Colonic mucosa (tissue), 4 donors: ENCODE measurements at regions not wholly inside any gene's neighbourhood (a gene's known extent, or its start where the extent isn't known, plus 50 kb on each side); places are given as distances from the start of the nearest gene placed in this dataset.

Source experiments
- DNase-seq: peaks from one replicate; pipeline ENCODE4 v3.0.0-alpha.2; 2020
- H3K27ac ChIP-seq: fragments of 200-600 bp; one replicate; pipeline ENCODE4 v1.8.0; 2021
- H3K27me3 ChIP-seq: fragments of 200-600 bp; one replicate; pipeline ENCODE4 v1.8.0; 2021
- H3K36me3 ChIP-seq: fragments of 200-600 bp; one replicate; pipeline ENCODE4 v1.8.0; 2021
- H3K4me1 ChIP-seq: fragments of 200-600 bp; one replicate; pipeline ENCODE4 v1.8.0; 2021; ENCODE audit warnings: mild to moderate bottlenecking
- H3K4me3 ChIP-seq: fragments of 200-600 bp; one replicate; pipeline ENCODE4 v1.8.0; 2021
- H3K9ac ChIP-seq, 2 donors: one replicate each; pipeline ENCODE4 v1.7.0; 2013; ENCODE audit warnings: control low read depth in 2 of 2, low read depth in 2 of 2, low read length in 2 of 2
- H3K9me3 ChIP-seq: fragments of 200-600 bp; one replicate; pipeline ENCODE4 v1.8.0; 2021
- intact Hi-C: fragments of 100-400 bp; cut with DNase I; formaldehyde crosslinking; loops from one replicate; pipeline ENCODE4 v1.14.1; 2022
- TF ChIP-seq, protein P1 (sequence below): fragments of 200-600 bp; IDR thresholded peaks from one replicate; pipeline ENCODE4 v1.8.0; 2022; ENCODE audit warnings: antibody characterized with exemption, mild to moderate bottlenecking
- donor health status: healthy.
- donor health status: DM: no; HTN: no; CAD: no.
- donor health status: DM: no; HTN: no; CAD: no.

DNA sequence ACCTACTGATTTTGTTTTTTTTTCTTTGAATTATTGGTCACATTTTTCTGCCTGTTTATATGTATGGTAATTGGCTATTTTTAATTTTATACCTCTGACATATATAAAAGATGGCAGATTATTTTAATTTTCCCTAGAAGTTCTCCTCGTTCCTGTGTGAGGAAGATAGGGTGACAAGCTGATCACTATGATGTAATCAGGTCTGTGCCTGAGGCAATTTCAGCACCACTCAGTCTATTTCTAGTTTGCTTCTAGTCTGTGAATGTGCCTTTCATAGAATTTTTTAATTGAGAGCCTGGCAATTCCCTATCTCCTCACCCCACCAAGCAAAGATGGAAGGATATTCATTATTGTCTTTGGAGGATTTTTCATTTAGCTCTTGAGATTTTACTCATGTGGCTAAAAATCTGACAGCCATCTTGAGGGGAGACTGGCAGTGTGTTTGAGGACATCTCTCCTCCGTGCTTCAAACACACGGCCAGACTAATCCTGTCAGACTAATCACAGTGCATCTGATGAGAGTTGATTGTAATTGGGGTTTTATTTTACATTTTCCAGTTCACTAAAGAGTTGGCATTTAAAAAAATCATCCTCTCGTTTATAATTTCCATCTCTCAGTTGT, 500.3 kb downstream of the TRIML1 start:
- intact Hi-C loops: no loop called here
- Histone ChIP-seq H3K9ac (no peak overlapping the region), H3K4me1 (no peaks in the 10 kb centered on the region), H3K36me3 (no peaks in the 10 kb centered on the region), H3K9me3 (no peaks in the 10 kb centered on the region), H3K27me3 (no peaks in the 10 kb centered on the region), H3K27ac (no peak overlapping the region), H3K4me3 (no peak overlapping the region)
- TF ChIP-seq, protein P1, sequence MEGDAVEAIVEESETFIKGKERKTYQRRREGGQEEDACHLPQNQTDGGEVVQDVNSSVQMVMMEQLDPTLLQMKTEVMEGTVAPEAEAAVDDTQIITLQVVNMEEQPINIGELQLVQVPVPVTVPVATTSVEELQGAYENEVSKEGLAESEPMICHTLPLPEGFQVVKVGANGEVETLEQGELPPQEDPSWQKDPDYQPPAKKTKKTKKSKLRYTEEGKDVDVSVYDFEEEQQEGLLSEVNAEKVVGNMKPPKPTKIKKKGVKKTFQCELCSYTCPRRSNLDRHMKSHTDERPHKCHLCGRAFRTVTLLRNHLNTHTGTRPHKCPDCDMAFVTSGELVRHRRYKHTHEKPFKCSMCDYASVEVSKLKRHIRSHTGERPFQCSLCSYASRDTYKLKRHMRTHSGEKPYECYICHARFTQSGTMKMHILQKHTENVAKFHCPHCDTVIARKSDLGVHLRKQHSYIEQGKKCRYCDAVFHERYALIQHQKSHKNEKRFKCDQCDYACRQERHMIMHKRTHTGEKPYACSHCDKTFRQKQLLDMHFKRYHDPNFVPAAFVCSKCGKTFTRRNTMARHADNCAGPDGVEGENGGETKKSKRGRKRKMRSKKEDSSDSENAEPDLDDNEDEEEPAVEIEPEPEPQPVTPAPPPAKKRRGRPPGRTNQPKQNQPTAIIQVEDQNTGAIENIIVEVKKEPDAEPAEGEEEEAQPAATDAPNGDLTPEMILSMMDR: no peak
- DNase-seq: no peak

DNA sequence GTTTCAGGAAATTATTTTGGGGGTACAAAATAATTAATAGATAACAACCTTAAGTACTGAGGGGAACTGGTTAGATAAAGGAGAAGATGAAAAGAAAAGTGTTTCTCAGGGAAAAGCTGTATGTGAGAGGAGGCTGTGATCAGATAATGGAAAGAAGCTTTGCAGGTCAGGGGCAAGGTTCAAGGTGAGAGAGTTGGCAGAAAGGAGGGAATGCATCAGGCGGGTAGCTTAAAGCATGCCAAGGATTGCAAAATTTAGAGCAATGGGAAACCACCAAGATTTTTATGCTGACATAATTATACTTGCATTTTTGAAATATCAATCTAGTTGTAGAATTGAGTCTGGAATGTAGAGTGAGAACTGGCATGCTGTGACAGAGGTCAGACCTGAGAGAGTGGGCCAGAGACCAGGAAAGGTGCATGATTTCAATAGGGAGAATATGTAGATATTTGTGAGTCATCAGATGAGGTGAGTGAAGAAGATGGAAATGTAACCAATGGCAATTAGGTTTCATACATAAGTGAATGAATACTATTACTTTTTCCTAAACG, 508.7 kb downstream of the TRIML1 start:
- Histone ChIP-seq H3K4me1 (no peaks in the 10 kb centered on the region), H3K27ac (no peak overlapping the region), H3K9ac (no peak overlapping the region), H3K4me3 (no peak overlapping the region), H3K9me3 (no peaks in the 10 kb centered on the region), H3K36me3 (no peaks in the 10 kb centered on the region), H3K27me3 (no peaks in the 10 kb centered on the region)
- intact Hi-C loops: no loop called here
- TF ChIP-seq, protein P1: no peak
- DNase-seq: no peak

DNA sequence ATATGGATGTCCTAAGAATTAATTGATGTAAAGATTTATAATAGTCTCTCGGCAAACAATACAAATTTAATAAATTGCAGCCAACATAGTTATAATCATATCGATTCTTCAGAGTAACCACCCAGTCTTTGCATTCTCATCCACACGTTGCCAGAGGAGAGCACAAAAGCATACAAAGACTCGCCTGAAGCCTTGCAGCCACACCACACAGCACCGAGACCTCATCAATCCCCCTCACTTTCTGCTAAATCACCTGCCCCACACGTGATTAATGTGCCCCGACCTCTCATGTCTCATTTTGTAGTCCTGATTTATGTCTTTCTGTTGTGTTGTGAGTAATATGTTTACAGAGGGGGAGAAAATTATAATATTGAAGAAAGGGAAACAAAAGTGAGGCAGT, 510.4 kb downstream of the TRIML1 start:
- H3K9me3 ChIP-seq: no peaks in the 10 kb centered on the region
- no peaks in the 10 kb centered on the region for H3K27me3 ChIP-seq
- H3K36me3 ChIP-seq: no peaks in the 10 kb centered on the region
- TF ChIP-seq, protein P1: no peak
- no peak overlapping the region for H3K27ac ChIP-seq
- no peaks in the 10 kb centered on the region for H3K4me1 ChIP-seq
- no peak overlapping the region for H3K9ac ChIP-seq
- intact Hi-C loops: no loop called here
- no peak overlapping the region for H3K4me3 ChIP-seq
- no peak for DNase-seq

DNA sequence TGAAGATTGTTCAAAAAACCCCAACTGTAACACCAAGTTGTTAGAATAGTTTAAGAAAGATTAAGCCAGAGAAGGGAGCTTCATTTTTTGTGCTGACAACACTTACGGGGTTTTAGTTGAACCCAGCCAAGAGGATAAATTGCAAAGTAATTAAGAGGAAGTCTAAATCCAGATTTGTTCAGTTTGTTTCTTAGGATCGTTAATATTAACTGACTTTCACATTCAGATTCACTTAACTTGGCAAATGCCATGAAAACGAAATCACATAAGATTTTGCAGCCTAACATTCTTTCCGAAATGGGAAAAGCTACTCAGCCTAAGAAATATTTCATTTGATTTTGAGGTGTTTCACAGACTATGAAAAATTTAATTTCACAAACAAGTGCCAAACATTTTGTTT, 511.3 kb downstream of the TRIML1 start:
- TF ChIP-seq, protein P1: no peak
- no peaks in the 10 kb centered on the region for H3K36me3 ChIP-seq
- no peak overlapping the region for H3K9ac ChIP-seq
- DNase-seq: no peak
- H3K4me3 ChIP-seq: no peak overlapping the region
- no peaks in the 10 kb centered on the region for H3K9me3 ChIP-seq
- H3K27ac ChIP-seq: no peak overlapping the region
- intact Hi-C loops: no loop called here
- H3K27me3 ChIP-seq: no peaks in the 10 kb centered on the region
- no peaks in the 10 kb centered on the region for H3K4me1 ChIP-seq

DNA sequence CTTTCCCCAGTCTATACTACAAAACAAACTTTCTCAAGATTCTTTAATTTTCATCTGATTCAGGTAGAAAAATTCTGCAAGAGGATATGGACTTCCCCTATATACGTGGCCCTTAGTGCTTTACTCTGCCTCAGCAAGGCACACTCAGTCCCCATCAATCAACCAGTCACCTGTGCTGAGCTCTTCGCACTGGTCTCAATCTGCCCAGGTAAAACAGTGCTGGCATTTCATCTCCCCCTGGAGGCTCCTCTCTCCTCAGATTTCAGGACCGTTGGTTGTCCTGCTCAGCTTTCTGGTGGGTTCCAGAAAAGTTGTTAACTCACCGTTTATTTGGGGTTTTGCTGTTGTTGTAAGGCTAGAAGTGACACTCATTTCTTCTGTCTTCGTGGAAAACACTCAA, 518.1 kb downstream of the TRIML1 start:
- Histone ChIP-seq H3K27me3 (no peaks in the 10 kb centered on the region), H3K36me3 (no peaks in the 10 kb centered on the region), H3K27ac (no peak overlapping the region), H3K9me3 (no peaks in the 10 kb centered on the region), H3K4me3 (no peak overlapping the region), H3K4me1 (no peaks in the 10 kb centered on the region), H3K9ac (no peak overlapping the region)
- intact Hi-C loops: no loop called here
- no peak for DNase-seq
- TF ChIP-seq, protein P1: no peak
